Activated CD8-positive, alpha-beta memory T cell treated with anti-CD3 and anti-CD28 coated beads, Interleukin-2, amount 50 U/mL, for 48 hours (primary cell): ENCODE measurements at regions not wholly inside any gene's neighbourhood (a gene's known extent, or its start where the extent isn't known, plus 50 kb on each side); places are given as distances from the start of the nearest gene placed in this dataset.
A peak's percentile ranks its signal among the peaks of the same experiment; 100 is the strongest.
"Not testable (repeated sequence)": the region's sequence is repeated elsewhere in the genome, so short reads cannot be mapped to it uniquely, and the experiment has no call there.

Experiments used
- DNase-seq: peaks from one replicate; pipeline ENCODE4 v3.0.0-alpha.2; 2020

DNA sequence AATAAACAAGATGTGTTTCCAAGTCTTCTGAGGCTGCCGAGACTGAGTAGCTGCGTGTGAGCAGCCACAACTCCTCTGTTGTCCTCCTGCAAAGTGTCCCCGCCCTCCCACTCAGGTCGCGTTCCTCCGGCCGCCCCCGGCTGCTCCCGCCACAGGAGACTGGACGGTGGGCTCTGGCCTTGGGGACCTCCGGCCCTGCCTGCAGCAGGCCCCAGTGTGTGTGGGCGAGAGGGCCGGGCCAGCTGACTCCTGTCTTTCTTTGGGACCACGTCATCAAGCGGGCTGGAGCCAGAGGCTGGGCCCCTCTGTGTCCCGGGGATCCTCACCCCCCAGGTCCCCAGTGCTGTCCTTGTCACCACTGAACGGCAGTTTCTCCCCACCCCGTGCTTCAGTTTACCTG is 175.3 kb downstream of the NPIPB11 start:
- no peak for DNase-seq

DNA sequence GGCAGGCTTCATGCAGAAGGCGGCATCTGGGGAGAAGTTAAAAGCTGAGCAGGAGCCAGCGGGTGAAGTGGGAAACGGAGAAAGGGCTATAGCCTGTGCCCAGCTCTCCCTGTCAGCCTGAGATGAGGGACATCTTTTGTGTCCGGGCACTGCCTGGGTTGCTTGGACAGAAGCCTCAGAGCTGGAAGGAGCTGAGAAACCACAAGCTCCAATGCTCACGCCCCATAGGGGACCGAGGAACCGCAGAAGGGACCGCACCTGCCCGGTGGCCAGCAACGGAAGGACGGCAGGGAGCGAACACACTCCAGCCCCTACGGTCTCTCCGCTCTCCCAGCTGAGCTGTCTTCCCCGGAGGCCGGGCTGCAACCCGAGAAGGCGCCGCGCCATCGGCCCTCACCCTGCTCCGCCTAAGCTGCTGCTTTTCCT is 175.8 kb downstream of the NPIPB11 start:
- no peak for DNase-seq

DNA sequence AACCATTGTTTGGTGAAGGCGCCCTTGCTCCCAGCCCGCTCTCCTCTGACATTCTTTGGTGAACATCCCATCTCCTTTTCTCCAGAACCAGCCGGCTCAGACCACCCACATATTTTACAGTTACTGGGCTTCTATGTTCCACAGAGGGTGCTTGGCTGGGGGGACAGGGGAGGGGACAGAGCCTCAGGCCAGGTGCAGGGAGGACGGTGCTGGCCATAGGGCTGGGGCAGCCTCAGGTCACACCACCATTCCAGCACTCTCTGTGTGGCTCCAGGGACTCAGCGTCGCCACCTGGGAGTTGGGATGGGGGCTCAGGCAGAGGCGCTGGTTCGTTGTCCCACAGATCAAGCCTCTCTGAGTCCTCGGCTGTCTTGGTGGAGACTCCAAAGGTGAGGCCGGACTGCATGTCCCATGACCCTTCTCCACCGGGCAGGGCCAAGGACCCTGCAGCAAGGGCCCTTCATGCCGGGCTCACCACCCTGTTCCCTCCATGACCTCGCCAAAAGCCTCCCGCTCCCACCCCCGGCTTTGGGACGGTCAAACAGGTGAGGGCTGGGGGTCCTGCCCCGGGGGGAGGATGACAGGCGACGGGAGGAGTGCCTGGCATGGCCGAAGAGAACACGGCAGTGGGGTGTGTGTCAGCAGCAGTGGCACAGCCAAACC is 176.4 kb downstream of the NPIPB11 start:
- not testable (repeated sequence) for DNase-seq

DNA sequence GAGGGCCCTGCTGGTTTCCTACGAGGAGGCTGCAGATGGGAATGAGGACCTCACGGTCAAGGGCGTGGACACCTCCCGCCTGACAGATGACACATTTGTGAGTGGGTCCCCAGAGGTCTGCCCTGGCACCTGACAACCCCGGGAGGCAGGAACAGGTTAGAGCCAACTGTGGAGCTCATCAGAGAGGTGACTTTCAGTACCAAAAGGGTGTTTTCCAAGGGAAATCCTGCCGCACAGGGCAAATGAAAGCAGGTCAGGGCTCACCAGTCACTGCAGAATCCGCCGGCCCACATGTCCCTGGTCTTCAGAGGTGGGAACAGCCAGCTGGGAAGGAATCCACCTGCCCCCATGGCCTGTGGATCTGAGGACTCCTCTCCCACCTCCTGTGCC is 176.9 kb downstream of the NPIPB11 start:
- DNase-seq = not testable (repeated sequence)

DNA sequence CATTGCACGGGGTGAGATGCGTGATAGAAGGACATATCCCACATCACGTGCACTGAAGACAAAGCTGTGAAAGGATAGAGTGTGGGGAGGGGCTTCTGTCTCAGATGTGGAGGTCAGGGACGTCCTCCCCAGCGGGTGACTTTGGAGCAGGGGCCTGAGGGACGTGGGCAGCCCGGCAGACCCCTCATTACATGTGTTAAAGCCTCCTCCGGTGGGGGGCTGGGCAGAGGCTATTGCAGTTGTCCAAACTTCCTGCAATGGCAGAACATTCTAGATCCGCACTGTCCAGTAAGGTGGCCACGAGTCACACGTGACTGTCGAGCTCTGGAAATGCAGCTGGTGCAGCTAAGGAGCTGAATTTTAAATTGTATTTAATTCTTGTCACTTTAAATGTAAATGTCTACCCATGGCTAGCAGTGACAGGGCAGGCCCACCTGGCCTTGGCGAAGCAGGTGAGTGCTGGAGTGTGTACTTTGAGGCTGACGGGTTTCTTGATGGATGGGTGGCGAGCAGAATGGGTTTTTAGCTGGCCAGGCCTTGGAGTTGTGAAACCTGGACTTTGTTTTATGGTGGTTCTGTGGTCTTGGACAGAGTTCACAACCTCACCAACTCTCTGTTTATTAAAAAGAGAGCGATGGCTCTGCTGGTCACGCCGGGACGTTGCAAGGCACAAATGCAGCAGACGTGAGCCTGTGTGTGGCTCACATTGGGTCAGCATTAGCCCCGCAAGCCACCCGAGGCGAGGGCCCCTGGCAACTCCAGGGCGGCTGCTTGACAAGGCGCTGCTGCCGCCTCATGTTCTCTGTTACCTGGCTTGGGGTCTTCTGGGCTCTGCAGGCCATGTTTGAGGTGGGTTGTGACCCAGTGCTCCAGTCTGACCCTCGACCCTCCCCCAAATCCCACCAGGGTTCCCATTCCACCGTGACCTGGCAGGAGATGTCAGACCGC is 177.6 kb downstream of the NPIPB11 start:
- DNase-seq = not testable (repeated sequence)

DNA sequence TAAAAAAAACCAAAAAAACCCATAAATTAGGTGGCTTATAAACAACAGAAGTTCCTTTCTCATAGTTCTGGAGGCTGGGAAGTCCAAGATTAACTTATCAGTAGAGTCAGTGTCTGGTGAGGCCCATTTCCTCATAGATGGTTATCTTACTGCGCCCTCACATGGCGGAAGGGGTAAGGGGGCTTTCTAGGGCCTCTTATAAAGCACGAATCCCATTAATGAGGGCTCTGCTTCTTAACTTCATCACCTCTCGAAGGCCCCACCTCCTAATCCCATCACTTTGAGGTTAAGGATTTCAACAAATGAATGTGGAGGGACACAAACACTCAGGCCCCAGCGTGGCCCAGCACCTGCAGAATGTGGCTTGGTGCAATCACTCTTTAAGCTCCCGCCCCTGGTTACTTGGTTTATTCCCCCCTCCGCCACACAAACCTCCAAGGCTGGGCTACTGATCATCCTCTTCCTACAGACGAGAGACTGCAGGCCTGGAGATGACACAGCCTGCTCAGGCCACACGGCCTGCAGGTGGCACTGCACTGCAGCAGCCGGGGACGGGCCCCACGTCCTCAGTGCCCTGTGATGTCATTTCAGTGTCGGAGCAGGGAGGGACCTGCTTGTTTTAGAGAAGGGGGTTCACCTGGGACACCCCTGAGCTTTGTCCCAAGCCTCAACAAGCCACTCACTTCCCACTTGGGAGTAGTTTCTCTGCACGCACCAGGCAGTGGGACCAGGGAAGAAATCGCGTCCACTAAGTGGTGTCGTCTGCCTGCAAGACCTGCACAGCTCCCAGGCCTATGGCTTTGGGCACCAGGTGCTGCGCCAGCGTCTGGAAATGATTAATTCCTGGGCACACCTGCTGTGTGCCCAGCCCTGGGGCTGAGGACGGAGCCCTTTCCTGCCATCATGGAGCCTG is 178.5 kb downstream of the NPIPB11 start:
- DNase-seq = peak; percentile 71

DNA sequence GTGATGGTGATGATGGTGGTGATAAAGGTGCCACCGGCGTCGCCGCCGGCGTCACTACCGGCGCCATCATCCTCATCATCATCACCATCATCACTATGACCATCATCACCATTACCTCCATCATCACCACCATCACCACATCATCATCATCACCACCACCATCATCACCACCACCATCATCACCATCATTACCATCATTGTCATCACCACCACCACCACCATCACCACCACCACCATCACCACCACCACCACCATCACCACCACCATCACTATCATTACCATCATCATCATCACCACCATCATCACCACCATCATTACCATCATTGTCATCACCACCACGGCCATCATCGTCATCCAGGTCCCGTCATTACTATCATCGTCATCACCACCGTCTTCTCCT is 179.7 kb downstream of the NPIPB11 start:
- no peak for DNase-seq

DNA sequence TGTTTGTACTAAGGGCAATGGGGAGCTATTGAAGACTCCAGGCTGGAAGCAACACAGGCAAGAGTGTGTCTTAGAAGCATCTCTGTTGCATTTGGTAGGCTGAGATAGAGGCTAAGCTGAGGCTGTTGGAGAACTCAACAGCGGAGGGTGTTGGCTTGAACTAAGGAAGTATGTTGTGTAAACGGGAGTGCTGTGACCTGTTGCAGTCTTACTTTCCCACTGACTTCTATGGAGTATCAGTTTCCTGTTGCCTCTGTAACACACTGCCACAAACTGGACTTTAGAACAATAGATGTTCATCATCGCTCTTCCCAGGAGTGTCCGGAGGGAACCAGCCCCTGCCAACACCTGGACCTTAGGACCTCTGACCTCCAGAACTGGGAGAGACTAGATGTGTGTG is 181.8 kb downstream of the NPIPB11 start:
- DNase-seq = peak; percentile 0

DNA sequence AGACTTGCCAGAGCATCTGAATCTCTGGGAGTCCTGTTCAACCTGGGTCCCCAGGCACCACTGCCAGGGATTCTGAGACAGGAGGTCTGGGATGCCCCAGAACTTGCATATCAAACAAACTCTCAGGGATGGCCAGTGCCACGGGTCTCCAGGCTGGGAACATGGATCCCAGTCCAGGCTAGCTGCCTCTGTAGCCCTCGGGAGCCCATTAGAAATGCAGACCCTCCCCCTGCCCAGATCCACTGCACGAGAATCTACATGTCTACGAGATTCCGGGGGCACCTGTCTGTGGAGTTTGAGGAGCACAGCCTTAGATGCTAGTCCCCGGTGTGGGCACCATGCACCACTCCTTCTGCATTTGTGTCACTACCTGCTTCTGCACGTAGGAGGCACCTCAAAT is 183.9 kb downstream of the NPIPB11 start:
- DNase-seq = peak; percentile 4

DNA sequence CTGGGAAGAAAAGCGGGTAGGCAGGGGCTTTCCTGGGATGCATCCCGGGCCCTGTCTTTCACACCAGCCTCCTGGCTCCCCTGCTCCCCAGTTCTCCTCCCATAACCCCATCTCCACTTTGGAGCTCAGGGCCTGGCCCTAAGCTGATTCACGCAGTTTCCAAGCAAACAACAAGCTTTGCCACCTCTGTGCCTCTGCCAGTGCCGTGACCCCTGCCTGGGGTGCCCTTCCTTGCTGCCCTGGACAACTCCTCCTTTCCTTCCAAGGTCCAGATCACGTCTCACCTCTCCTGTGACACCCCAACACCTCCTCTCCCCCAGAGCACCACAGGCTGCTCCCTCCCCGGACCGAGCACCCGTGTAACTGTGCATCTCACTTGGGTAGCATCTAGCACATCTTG is 184.5 kb downstream of the NPIPB11 start:
- DNase-seq = peak; percentile 28

DNA sequence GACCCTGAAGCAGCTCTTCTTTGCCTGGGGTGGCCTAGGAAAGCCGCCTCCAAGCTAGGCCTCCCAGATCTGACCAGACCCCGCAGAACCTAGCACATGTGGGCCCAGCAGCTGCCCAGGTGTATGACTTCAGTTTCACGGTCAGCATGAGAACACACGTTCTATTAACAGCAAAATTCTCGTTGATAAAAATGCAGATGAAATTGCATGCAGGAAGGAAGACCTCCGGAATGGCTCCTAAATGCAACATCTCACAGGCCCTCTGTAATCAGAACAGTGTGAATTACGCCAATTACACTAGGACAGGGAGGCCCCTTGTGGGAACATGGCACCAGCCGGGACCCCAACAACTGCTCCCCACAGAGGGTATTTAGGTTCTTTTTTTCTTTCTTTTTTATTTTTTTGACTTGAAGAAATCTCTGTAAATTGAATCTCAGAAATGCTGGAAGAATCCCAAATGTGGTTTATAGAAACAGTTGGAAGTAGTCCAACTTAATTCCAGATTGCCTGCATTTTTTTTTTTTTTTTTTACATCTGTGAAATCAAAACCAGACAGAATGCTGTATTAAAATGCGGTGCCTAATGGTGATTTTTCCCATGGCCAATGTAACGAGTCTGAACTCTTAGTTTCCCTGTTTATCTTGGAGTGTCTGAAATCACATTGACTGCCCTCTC is 185.1 kb downstream of the NPIPB11 start:
- DNase-seq = not testable (repeated sequence)

DNA sequence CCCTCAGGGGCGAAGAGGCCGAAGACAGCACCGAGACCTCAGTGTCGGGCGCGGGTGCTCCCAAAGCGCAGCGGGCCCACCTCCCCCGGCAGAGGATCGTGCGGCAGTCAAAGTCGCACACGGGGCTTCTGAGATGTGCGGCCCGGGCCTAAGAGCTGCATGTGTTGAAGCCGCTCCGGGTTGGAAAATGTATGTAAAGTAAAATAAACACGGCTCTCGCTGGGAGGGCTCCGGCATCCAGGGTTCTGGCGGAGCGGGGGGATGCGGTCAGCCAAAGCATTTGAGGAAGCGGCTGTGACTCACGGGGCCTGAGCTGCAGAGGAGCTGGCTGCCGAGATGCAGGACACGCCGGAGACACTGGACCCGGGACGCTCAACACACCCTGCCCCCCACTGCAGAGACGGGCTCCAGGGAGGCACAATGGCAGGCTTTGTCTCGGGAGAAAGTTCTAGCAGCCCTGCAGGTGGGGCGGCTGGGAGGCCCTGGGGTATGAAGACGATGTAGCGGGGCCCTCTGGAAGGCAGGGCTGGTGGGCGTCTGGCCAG is 185.8 kb downstream of the NPIPB11 start:
- not testable (repeated sequence) for DNase-seq

DNA sequence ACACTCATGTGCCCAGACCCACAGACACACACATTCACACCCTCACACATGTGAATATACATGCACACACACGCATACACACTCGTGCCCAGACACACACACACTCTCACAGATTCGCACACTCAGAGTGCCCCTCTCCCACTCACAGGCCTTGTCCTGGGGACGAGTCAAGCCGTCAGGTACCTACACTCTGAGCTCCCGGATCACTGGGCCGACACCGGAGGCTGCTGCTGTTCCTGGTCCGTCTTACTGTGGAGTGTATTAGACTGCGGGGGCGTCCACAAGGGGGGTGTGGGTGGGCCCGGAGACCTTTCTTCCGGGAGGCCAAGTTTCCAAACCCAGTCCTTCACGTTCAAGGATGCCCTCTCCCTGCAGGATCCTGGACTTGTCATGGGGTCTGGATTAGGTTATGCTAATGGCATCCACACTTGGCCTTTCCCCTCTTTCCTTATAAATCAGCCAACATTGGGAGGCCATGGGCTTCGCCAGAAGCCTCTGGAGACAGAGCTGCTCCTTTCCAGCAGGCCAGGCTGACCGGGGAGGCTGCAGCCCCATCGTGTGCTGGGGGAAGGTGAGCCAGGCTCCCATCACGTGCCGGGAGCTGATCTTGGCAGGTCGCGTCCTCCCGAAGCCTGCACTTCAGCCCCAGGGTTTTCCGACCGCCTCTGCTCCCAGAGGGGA is 186.4 kb downstream of the NPIPB11 start:
- DNase-seq = peak; percentile 37

DNA sequence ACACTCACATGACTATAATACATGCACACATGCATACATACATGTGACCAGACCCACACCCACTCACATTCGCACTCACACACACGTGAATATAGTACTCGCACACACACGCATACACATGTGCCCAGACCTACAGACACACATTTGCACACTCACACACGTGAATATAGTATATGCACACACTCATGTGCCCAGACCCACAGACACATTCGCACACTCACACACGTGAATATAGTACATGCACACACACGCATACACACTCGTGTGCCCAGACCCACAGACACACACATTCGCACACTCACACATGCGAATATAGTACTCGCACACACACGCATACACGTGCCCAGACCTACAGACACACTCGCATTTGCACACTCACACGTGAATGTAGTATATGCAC is 186.9 kb downstream of the NPIPB11 start:
- DNase-seq = peak; percentile 20

DNA sequence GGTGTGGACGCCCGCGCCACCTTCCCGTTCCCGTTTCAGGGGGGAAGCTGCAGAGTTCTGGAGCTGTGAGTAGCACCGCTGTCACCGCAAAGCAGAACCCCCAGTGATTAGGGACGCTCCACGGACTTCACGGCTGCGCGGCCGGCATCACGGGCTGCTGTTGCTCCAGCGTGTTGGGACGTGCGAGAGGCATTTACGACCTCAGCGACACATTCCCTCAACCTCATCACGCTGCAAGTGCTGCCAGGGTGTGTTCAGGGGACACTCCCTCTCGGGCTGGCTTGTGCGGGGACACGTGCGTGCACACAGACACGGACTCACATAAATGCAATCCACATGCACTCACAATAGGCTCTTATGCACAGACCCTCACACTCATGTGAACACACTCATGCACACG is 187.9 kb downstream of the NPIPB11 start:
- DNase-seq = peak; percentile 26

DNA sequence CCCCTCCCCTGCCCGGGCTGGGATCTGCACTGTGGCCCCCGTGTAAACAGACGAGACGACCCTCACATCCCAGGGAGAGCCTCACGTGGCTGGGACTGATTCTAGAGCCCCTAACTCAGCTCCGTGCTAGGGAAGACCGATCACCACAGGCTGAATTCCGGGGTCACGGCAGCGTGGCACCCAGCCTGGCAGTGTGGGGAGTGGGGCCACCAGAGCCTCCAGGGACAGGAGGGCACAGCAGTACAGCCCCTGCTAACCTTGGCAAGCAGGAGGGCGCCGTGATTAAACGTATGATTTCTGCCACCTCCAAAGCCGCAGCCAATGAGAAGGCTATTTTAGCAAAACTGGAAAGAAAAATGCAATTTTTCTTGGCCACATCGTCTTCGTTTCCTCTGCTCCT is 188.3 kb downstream of the NPIPB11 start:
- peak; percentile 18 for DNase-seq

DNA sequence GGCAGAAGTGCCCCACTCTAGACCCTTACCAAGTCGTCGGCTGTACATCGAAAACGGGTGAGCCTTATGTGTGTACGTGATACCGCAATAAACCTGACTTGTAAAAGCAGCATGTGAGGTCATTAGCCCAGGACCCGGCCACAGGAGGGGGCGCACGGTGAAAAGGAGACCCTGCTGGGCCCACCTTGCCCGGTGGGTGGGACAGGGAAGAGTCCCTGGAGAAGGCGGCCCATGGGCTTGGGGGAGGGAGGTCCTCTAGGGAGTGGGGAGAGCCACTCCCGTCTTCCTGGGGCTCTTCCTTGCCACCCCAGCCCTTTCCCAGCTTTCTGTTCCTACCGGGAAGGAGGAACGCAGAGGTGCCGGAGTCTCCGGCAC is 188.8 kb downstream of the NPIPB11 start:
- not testable (repeated sequence) for DNase-seq

DNA sequence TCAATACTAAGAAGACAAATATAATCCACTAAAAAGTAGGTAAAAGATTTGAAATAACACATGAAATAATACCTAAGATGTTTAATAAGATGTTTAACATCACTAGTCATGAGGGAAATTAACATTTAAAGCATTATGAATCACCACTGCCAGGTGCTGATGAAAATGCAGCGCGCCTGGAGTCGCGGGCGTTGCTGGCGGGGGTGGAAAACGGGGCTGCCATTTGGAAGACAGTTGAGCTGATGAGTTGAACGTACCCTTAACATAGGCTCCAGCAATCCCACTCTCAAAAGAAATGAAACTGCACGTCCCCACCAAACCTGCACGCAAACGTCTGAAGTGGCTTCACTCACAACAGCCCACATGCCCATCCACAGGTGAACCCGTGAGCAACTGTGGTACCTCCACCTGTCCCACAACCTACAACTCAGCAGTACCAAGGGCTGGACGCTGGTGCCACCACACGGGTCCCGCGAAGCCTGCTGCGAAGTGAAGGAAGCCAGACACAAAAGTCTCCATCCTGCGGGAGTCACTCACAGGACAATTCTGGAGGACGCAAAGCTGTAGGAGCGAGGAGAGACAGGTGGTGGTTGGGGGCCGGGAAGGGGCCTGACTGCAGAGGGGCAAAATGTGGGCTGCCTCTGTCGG is 189.3 kb downstream of the NPIPB11 start:
- peak; percentile 32 for DNase-seq

DNA sequence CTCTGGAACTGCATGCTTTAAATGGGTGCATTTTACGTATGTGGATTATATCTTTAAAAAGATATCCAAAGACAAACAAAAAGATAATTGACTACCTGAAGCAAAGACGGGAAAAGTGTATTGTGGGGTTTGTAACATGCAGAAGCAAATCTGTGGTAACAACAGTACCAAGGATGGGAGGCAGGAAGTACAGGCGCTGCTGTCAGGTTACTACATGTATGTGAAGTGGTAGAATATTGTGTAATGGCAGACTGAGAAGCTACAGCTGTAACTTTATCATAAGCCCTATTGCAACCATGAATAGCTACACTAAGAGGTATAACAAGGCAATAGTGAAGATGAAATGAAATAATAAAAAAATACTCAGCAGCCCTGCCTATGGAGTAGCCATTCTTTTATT is 192.7 kb downstream of the NPIPB11 start:
- peak; percentile 23 for DNase-seq

DNA sequence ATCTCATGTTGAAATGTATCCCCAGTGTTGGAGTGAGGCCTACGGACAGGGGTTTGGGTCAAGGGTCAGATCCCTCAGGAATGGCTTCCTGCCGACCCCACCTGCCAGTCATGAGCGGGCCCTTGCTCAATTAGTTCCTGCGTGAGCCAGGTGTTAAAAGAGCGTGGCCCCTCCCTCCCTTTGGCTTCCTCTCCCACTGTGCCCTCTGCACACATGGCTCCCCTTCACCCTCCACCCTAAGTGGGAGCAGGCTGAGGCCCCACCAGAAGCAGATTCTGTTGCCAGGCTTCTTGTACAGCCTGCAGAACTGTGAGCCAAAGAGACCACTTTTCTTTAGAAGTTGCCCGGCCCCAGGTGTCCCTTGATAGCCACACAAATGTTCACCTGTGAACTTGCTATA is 193.3 kb downstream of the NPIPB11 start:
- DNase-seq = peak; percentile 7
